ENCODE measurements at regions not wholly inside any gene's neighbourhood (a gene's known extent, or its start where the extent isn't known, plus 50 kb on each side); places are given as distances from the start of the nearest gene placed in this dataset.

DNA sequence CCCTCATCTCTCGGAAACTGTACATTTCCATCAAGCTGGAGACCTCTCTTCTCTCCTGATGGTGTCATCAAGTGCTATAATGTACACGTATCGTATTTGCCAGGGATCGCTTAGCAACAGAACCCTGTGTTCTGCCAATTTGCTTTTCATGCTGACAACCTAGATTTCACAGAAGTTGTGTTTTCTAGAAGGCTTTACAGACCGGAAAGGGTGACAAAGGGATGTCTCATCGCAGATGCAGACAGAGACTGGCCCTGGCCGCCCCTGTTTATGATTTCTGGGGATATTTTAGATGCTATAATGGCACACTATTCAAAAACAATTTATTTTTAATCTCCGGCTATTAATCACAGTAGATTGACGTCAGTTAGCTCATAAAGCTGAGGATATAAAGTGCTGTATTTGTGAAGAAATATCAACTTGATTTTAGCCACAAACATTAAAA lies 291.4 kb downstream of the IRS2 start:
- peak overlapping the region; percentile 19 for H3K27ac Mint-ChIP-seq
- no peak for TF ChIP-seq CTCF (IDR thresholded peaks at IDR 0.05; ENCODE audit: unreplicated experiment)
- no peak overlapping the region for H3K4me3 Mint-ChIP-seq (ENCODE audit: low read depth)

GRCh38 chr13:109485136-109485794 lies 301.1 kb downstream of the IRS2 start:
- DNase-seq (ENCODE audit: low spot score, unreplicated experiment) = no peak
- no peaks in the 10 kb centered on the region for H3K4me1 Mint-ChIP-seq (ENCODE audit: low read depth)
- peaks cover 1% of the 10 kb centered on the region for H3K36me3 Mint-ChIP-seq (ENCODE audit: insufficient read depth)
- H3K27me3 Mint-ChIP-seq = no peaks in the 10 kb centered on the region
- TF ChIP-seq CTCF (IDR thresholded peaks at IDR 0.05; ENCODE audit: unreplicated experiment) = no peak
- H3K4me3 Mint-ChIP-seq (ENCODE audit: low read depth) = no peak overlapping the region
- H3K27ac Mint-ChIP-seq = no peak overlapping the region
- H3K9me3 Mint-ChIP-seq (ENCODE audit: low read depth) = peaks cover 17% of the 10 kb centered on the region

More for the DNA sequence above, 291.4 kb downstream of the IRS2 start:
- no peak for DNase-seq (ENCODE audit: low spot score, unreplicated experiment)
- Mint-ChIP-seq H3K36me3 (ENCODE audit: insufficient read depth) (no peaks in the 10 kb centered on the region), H3K4me1 (ENCODE audit: low read depth) (peaks cover 12% of the 10 kb centered on the region), H3K27me3 (peaks cover 4% of the 10 kb centered on the region), H3K9me3 (ENCODE audit: low read depth) (no peaks in the 10 kb centered on the region)

- DNase-seq (ENCODE audit: low spot score, unreplicated experiment) = no peak
- no peak overlapping the region for H3K4me3 Mint-ChIP-seq (ENCODE audit: low read depth)
- no peak overlapping the region for H3K27ac Mint-ChIP-seq
- H3K36me3 Mint-ChIP-seq (ENCODE audit: insufficient read depth) = peaks cover 1% of the 10 kb centered on the region
- H3K27me3 Mint-ChIP-seq = peaks cover 5% of the 10 kb centered on the region
- H3K4me1 Mint-ChIP-seq (ENCODE audit: low read depth) = no peaks in the 10 kb centered on the region
- H3K9me3 Mint-ChIP-seq (ENCODE audit: low read depth) = peaks cover 8% of the 10 kb centered on the region
- TF ChIP-seq CTCF (IDR thresholded peaks at IDR 0.05; ENCODE audit: unreplicated experiment) = no peak
Measured at GRCh38 chr13:109483284-109483683, 303.1 kb downstream of the IRS2 start.

GRCh38 chr13:109481040-109481439 lies 305.3 kb downstream of the IRS2 start:
- Mint-ChIP-seq H3K27ac (no peak overlapping the region), H3K36me3 (ENCODE audit: insufficient read depth) (no peaks in the 10 kb centered on the region), H3K27me3 (peaks cover 11% of the 10 kb centered on the region), H3K9me3 (ENCODE audit: low read depth) (no peaks in the 10 kb centered on the region), H3K4me1 (ENCODE audit: low read depth) (peaks cover 5% of the 10 kb centered on the region), H3K4me3 (ENCODE audit: low read depth) (no peak overlapping the region)
- TF ChIP-seq CTCF (IDR thresholded peaks at IDR 0.05; ENCODE audit: unreplicated experiment) = no peak
- no peak for DNase-seq (ENCODE audit: low spot score, unreplicated experiment)

- H3K9me3 Mint-ChIP-seq (ENCODE audit: low read depth) = no peaks in the 10 kb centered on the region
- no peak for DNase-seq (ENCODE audit: low spot score, unreplicated experiment)
- peaks cover 5% of the 10 kb centered on the region for H3K4me1 Mint-ChIP-seq (ENCODE audit: low read depth)
- no peak overlapping the region for H3K4me3 Mint-ChIP-seq (ENCODE audit: low read depth)
- H3K27ac Mint-ChIP-seq = no peak overlapping the region
- peaks cover 11% of the 10 kb centered on the region for H3K27me3 Mint-ChIP-seq
- TF ChIP-seq CTCF (IDR thresholded peaks at IDR 0.05; ENCODE audit: unreplicated experiment) = no peak
- H3K36me3 Mint-ChIP-seq (ENCODE audit: insufficient read depth) = no peaks in the 10 kb centered on the region
Measured at GRCh38 chr13:109480011-109480955, 306.1 kb downstream of the IRS2 start.

Measured in progenitor cell of endocrine pancreas (in vitro differentiated cells).